ENCODE measurements at regions not wholly inside any gene's neighbourhood (a gene's known extent, or its start where the extent isn't known, plus 50 kb on each side); places are given as distances from the start of the nearest gene placed in this dataset.

- no peak overlapping the region for H3K4me3 ChIP-seq
- no peak overlapping the region for H3K27ac ChIP-seq
- DNase-seq (no peak), ATAC-seq (no peak)
- no peaks in the 10 kb centered on the region for H3K36me3 ChIP-seq
- no peaks in the 10 kb centered on the region for H3K9me3 ChIP-seq
- 91% methylated on average over 3 of the region's 3 CpGs for WGBS, 2 donors
- H3K27me3 ChIP-seq, result no peaks in the 10 kb centered on the region
- intact Hi-C loops (cut with DNase I), result no loop called here
- TF ChIP-seq, protein P1, sequence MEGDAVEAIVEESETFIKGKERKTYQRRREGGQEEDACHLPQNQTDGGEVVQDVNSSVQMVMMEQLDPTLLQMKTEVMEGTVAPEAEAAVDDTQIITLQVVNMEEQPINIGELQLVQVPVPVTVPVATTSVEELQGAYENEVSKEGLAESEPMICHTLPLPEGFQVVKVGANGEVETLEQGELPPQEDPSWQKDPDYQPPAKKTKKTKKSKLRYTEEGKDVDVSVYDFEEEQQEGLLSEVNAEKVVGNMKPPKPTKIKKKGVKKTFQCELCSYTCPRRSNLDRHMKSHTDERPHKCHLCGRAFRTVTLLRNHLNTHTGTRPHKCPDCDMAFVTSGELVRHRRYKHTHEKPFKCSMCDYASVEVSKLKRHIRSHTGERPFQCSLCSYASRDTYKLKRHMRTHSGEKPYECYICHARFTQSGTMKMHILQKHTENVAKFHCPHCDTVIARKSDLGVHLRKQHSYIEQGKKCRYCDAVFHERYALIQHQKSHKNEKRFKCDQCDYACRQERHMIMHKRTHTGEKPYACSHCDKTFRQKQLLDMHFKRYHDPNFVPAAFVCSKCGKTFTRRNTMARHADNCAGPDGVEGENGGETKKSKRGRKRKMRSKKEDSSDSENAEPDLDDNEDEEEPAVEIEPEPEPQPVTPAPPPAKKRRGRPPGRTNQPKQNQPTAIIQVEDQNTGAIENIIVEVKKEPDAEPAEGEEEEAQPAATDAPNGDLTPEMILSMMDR (IDR thresholded peaks at IDR 0.05), result no peak
- H3K4me1 ChIP-seq, result peaks cover 0 to 13% (median 5%) of the 10 kb centered on the region in 9 donors
Observed at GRCh38 chr7:47196106-47196645, 385.7 kb downstream of the TNS3 start.

DNA sequence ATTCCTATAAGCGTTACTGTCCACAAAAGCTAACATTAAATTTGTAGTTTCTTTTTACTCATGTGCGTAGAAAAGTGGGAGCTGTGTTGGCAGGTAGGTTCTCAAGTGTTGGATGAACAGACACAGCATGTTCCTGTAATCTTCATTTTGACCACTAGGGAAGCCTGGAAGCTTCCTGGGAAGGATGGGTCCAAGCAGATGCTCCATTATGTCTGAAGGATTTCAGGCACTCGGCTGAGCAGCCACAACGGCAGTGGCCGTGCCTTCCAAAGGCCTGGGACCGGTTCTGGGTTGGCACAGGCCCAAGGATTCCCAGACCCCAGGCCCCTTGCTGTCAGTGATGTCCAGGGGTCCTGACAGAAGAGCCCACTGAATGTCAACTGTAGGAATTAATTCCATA, 386.3 kb downstream of the TNS3 start:
- peaks cover 0 to 18% (median 5%) of the 10 kb centered on the region in 9 donors for H3K4me1 ChIP-seq
- no peaks in the 10 kb centered on the region for H3K9me3 ChIP-seq
- no peaks in the 10 kb centered on the region for H3K36me3 ChIP-seq
- H3K4me3 ChIP-seq, result no peak overlapping the region
- TF ChIP-seq, protein P1 (IDR thresholded peaks at IDR 0.05), result peak in 3 of 9 donors; percentile 18 to 19 (median 18)
- H3K27me3 ChIP-seq, result no peaks in the 10 kb centered on the region
- DNase-seq (no peak), ATAC-seq (no peak)
- no peak overlapping the region for H3K27ac ChIP-seq
- intact Hi-C loops (cut with DNase I), result no loop called here
- 86 to 91% methylated on average over 6 of the region's 6 CpGs for WGBS, 2 donors

DNA sequence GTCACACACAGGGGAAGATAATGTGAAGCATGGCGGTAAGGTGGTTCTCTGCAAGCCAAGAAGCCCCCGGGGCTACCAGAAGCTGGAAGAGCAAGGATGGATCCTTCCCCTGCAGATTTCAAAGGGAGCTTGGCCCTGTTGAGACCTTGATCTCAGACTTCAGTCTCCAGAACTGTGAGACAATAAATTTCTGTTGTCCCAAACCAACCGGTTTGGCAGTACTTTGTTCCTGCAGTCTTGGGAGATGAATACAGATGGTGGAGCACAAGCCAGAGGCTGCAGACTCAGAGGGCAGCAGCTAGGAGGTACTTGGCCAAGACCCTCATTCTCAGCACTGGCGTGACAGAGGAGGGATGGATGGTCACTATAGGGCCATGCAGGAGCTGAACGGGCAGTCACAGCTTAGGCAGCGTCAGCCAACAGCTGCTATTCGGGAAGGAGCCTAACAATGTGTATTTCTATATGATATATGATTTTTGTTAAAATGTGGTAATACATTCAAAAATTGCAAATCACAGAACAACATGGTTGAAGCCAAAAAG, 387.3 kb downstream of the TNS3 start:
- no peak for ATAC-seq
- peaks cover 0 to 26% (median 5%) of the 10 kb centered on the region in 9 donors for H3K4me1 ChIP-seq
- TF ChIP-seq, protein P1 (IDR thresholded peaks at IDR 0.05), result no peak
- intact Hi-C loops (cut with DNase I), result loop anchor here in 1 of 10 donors (5.0 kb wide), 1 partner anchor 38 kb away; no protein-coding TSS in a partner anchor
- H3K9me3 ChIP-seq, result no peaks in the 10 kb centered on the region
- H3K36me3 ChIP-seq, result no peaks in the 10 kb centered on the region
- no peaks in the 10 kb centered on the region for H3K27me3 ChIP-seq
- no peak overlapping the region for H3K27ac ChIP-seq
- WGBS, 2 donors, result 93 to 96% methylated on average over 7 of the region's 7 CpGs
- H3K4me3 ChIP-seq, result no peak overlapping the region
- DNase-seq, result no peak

DNA sequence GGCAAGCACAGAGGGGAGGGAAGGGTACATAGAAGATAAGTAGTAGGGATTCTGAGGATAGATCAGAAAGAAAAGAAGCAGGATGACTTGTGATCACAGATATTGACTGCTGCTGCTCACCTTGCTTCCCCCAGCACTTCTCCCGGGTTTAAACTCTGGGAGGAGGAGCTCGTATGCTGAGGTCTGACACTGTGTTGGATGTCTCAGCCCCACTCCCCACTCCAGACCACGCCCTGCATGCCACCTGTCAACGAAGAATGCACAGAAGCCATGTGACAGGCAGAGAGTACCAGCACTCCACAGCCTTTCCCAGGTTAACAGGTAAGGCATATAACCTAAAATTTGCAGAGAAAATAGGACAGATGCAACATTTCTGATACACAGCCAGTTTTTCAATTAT, 388.9 kb downstream of the TNS3 start:
- no peak for ATAC-seq
- 70 to 75% methylated on average over 4 of the region's 4 CpGs for WGBS, 2 donors
- no peak for DNase-seq
- Histone ChIP-seq H3K9me3 (no peaks in the 10 kb centered on the region), H3K27ac (no peak overlapping the region), H3K36me3 (no peaks in the 10 kb centered on the region), H3K4me1 (peaks cover 0 to 22% (median 5%) of the 10 kb centered on the region in 9 donors), H3K27me3 (no peaks in the 10 kb centered on the region), H3K4me3 (no peak overlapping the region)
- TF ChIP-seq, protein P1 (IDR thresholded peaks at IDR 0.05), result no peak
- intact Hi-C loops (cut with DNase I), result loop anchor here in 1 of 10 donors (5.0 kb wide), 1 partner anchor 39 kb away; no protein-coding TSS in a partner anchor
